HL-60 (cell line): ENCODE measurements at regions not wholly inside any gene's neighbourhood (a gene's known extent, or its start where the extent isn't known, plus 50 kb on each side); places are given as distances from the start of the nearest gene placed in this dataset.
"Not testable (repeated sequence)": the region's sequence is repeated elsewhere in the genome, so short reads cannot be mapped to it uniquely, and the experiment has no call there.

ENCODE experiments used
- DNase-seq, 2 experiments: peaks; one replicate each; pipeline ENCODE4 v3.0.0-alpha.2; 2010 to 2020; ENCODE audit warnings: low read depth in 1 of 2, low spot score in 1 of 2
- H3K27ac ChIP-seq: fragments of 250-450 bp; sonication (Bioruptor Pico); replicated peaks from 2 replicates; pipeline ENCODE4 v1.5.1; 2020; ENCODE audit warnings: mild to moderate bottlenecking, moderate library complexity
- H3K27me3 ChIP-seq: fragments of 250-450 bp; sonication (Bioruptor Pico); 2 replicates; pipeline ENCODE4 v1.5.1; 2021; ENCODE audit warnings: mild to moderate bottlenecking, moderate library complexity; ENCODE audit not compliant: insufficient read depth, poor library complexity, severe bottlenecking
- H3K4me3 ChIP-seq: replicated peaks from 2 replicates; pipeline ENCODE4 v1.5.1; 2011; ENCODE audit warnings: mild to moderate bottlenecking, control low read depth, low read length; ENCODE audit not compliant: insufficient read depth
- GABPA ChIP-seq: IDR thresholded peaks from 2 replicates; pipeline ENCODE4 v1.6.1; 2012; ENCODE audit warnings: low read depth
- POLR2AphosphoS5 ChIP-seq: IDR thresholded peaks from 2 replicates; pipeline ENCODE4 v1.6.1; 2012; ENCODE audit warnings: low read depth
- SPI1 ChIP-seq: IDR thresholded peaks from 2 replicates; pipeline ENCODE4 v1.6.1; 2012; ENCODE audit warnings: low read depth, mild to moderate bottlenecking, borderline replicate concordance
- TF ChIP-seq, protein P1 (sequence below): IDR thresholded peaks from one replicate; pipeline ENCODE4 v1.5.1; 2011; ENCODE audit warnings: low read length, control low read depth, inconsistent platforms; ENCODE audit not compliant: insufficient read depth
- TF ChIP-seq, protein P2 (sequence below): IDR thresholded peaks from 2 replicates; pipeline ENCODE4 v1.6.1; 2012; ENCODE audit warnings: low read depth; ENCODE audit not compliant: insufficient replicate concordance

GRCh38 chr7:54260941-54261371, 281.2 kb upstream of the VSTM2A start:
- Histone ChIP-seq H3K27ac (no peak overlapping the region), H3K27me3 (no peaks in the 10 kb centered on the region), H3K4me3 (no peak overlapping the region)
- no peak for DNase-seq
- TF ChIP-seq GABPA = no peak
- TF ChIP-seq POLR2AphosphoS5 = no peak
- TF ChIP-seq, protein P1, sequence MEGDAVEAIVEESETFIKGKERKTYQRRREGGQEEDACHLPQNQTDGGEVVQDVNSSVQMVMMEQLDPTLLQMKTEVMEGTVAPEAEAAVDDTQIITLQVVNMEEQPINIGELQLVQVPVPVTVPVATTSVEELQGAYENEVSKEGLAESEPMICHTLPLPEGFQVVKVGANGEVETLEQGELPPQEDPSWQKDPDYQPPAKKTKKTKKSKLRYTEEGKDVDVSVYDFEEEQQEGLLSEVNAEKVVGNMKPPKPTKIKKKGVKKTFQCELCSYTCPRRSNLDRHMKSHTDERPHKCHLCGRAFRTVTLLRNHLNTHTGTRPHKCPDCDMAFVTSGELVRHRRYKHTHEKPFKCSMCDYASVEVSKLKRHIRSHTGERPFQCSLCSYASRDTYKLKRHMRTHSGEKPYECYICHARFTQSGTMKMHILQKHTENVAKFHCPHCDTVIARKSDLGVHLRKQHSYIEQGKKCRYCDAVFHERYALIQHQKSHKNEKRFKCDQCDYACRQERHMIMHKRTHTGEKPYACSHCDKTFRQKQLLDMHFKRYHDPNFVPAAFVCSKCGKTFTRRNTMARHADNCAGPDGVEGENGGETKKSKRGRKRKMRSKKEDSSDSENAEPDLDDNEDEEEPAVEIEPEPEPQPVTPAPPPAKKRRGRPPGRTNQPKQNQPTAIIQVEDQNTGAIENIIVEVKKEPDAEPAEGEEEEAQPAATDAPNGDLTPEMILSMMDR = no peak
- TF ChIP-seq, protein P2, sequence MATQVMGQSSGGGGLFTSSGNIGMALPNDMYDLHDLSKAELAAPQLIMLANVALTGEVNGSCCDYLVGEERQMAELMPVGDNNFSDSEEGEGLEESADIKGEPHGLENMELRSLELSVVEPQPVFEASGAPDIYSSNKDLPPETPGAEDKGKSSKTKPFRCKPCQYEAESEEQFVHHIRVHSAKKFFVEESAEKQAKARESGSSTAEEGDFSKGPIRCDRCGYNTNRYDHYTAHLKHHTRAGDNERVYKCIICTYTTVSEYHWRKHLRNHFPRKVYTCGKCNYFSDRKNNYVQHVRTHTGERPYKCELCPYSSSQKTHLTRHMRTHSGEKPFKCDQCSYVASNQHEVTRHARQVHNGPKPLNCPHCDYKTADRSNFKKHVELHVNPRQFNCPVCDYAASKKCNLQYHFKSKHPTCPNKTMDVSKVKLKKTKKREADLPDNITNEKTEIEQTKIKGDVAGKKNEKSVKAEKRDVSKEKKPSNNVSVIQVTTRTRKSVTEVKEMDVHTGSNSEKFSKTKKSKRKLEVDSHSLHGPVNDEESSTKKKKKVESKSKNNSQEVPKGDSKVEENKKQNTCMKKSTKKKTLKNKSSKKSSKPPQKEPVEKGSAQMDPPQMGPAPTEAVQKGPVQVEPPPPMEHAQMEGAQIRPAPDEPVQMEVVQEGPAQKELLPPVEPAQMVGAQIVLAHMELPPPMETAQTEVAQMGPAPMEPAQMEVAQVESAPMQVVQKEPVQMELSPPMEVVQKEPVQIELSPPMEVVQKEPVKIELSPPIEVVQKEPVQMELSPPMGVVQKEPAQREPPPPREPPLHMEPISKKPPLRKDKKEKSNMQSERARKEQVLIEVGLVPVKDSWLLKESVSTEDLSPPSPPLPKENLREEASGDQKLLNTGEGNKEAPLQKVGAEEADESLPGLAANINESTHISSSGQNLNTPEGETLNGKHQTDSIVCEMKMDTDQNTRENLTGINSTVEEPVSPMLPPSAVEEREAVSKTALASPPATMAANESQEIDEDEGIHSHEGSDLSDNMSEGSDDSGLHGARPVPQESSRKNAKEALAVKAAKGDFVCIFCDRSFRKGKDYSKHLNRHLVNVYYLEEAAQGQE = no peak
- no peak for TF ChIP-seq SPI1

DNA sequence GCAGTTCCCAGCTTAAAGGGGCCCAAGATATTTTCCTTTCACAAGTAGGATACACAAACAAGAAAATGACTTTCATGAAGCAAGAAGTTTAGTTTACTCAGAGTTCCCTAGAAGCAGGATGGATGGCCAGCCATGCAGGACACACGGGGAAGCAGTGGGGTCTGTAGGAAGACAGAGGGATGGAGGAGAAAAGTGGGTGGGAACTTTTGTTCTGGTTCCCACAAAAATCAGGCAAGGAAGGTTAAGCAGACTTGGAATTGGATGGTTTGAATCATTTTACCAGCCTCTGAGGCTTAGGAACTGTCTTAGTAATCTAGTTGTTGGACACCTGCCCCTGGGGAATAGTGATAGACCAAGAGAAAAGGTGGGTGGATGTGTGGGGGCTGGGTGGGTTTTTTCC, 263.3 kb upstream of the VSTM2A start:
- H3K27ac ChIP-seq = no peak overlapping the region
- TF ChIP-seq, protein P2 = no peak
- TF ChIP-seq, protein P1 = no peak
- no peak for TF ChIP-seq GABPA
- TF ChIP-seq SPI1 = no peak
- TF ChIP-seq POLR2AphosphoS5 = no peak
- DNase-seq = no peak
- no peaks in the 10 kb centered on the region for H3K27me3 ChIP-seq
- H3K4me3 ChIP-seq = no peak overlapping the region

DNA sequence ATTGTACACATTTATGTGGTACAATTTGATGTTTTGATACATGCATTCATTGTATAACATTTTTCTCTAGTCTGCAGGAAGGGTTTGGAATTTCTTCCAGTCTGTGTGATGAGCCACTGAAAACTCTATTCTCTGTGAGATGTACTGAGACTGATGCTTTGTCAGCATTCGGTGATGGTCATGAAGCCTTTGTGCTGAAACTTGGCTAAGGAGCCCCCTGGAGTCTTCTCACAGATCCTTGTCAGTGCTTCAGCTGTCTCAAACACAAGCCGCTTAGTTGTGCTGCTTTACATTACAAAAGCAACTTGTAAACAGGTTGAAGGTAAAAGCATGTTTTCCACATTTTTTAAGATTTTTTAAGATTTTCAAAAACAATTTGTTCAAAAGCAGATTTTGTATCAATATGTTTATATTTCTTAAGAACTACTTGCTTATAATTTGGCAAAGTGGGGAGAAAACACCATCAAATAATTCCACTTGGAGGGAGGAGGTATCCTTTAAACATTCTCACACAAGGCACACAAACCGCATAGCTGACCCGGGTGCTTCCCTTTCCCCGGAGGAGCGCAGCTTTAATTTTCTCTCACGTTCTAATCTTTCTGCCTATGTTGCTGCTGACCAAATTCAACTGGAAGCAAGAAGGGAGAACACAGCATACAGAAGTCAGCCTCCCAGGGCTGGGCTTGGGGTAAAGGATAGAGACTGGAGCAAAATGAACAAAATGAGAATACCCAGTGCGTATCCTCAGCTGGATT, 249.8 kb upstream of the VSTM2A start:
- no peak overlapping the region for H3K4me3 ChIP-seq
- TF ChIP-seq POLR2AphosphoS5 = no peak

DNA sequence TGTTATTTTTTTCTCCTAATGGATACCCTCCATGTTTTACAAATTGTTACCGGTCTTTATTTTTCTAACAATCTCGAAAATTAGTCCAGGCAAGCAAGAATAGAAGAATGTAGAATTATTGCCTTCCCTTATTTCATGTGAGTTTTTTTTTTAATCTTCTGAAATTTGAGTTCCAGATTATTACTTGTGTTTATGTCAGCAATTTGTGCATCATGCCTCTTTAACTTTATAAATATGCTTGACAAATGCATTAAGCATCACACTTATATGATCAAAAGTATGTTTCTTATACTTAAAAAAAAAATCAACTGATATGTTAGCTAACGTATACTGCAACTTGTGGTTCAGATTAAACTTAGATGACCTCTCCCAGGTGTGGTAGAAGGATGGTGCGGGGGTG, 242.7 kb upstream of the VSTM2A start:
- H3K27me3 ChIP-seq = no peaks in the 10 kb centered on the region
- no peak overlapping the region for H3K4me3 ChIP-seq
- H3K27ac ChIP-seq = no peak overlapping the region
- TF ChIP-seq, protein P2 = no peak
- no peak for TF ChIP-seq SPI1
- TF ChIP-seq GABPA = no peak
- TF ChIP-seq, protein P1 = no peak
- no peak for TF ChIP-seq POLR2AphosphoS5
- DNase-seq = no peak

More for the DNA sequence above, 249.8 kb upstream of the VSTM2A start:
- no peak for DNase-seq
- no peaks in the 10 kb centered on the region for H3K27me3 ChIP-seq
- H3K27ac ChIP-seq = no peak overlapping the region

- H3K4me3 ChIP-seq, DNase-seq, H3K27ac ChIP-seq: not testable (repeated sequence)
Measured at GRCh38 chr7:54315955-54316354, 226.2 kb upstream of the VSTM2A start.

More at GRCh38 chr7:54315955-54316354, 226.2 kb upstream of the VSTM2A start:
- not testable (repeated sequence) for H3K27me3 ChIP-seq
